ENCODE measurements at regions not wholly inside any gene's neighbourhood (a gene's known extent, or its start where the extent isn't known, plus 50 kb on each side); places are given as distances from the start of the nearest gene placed in this dataset.

- SMC1A ChIA-PET (ENCODE audit: uncharacterized antibody, unreplicated experiment) = interaction anchor here (0.8 to 1.9 kb wide), 8 partner anchors 10 to 131 kb away, joined by 3 to 4 read pairs (median 3); no protein-coding TSS in a partner anchor
- BruUV-seq (replicated peaks) = no TSS peak
- RAD21 ChIA-PET (ENCODE audit: unreplicated experiment) = interaction anchor here (0.6 kb wide), 1 partner anchor 51 kb away, joined by 3 read pairs; no protein-coding TSS in a partner anchor
- Histone ChIP-seq H3K27ac (ENCODE audit: control insufficient read depth, insufficient read depth) (no peak overlapping the region), H4K20me1 (ENCODE audit: control insufficient read depth, insufficient read depth) (no peaks in the 10 kb centered on the region), H3K9ac (ENCODE audit: control insufficient read depth, insufficient read depth, low read length) (no peak overlapping the region), H3K4me1 (ENCODE audit: control insufficient read depth, insufficient read depth, low read length) (no peaks in the 10 kb centered on the region), H2AFZ (ENCODE audit: control insufficient read depth, low read depth, low read length) (no peak overlapping the region), H3K36me3 (ENCODE audit: control insufficient read depth in 2 of 2, insufficient read depth in 2 of 2, low read length in 1 of 2) (no peaks in the 10 kb centered on the region), H3K79me2 (ENCODE audit: control insufficient read depth, insufficient read depth, low read length) (no peaks in the 10 kb centered on the region), H3K9me3 (replicated peaks; ENCODE audit: control insufficient read depth, insufficient read depth, low read length) (no peaks in the 10 kb centered on the region), H3K4me3 (no peak overlapping the region), H3K27me3 (replicated peaks in 1 of 2; ENCODE audit: control insufficient read depth in 2 of 2, insufficient read depth in 2 of 2, low read length in 1 of 2) (no peaks in the 10 kb centered on the region), H3K4me2 (ENCODE audit: control insufficient read depth, insufficient read depth) (no peak overlapping the region)
- peak; percentile 3 for DNase-seq (ENCODE audit: low read depth, low spot score)
- 29% methylated on average over 3 of the region's 3 CpGs for WGBS (ENCODE audit: insufficient coverage, insufficient replicate concordance, low lambda C conversion rate, missing lambda C conversion rate)
- intact Hi-C loops (cut with micrococcal nuclease; ENCODE audit: unreplicated experiment) = loop anchor here (5.0 to 10.0 kb wide), 2 partner anchors 143 to 281 kb away; no protein-coding TSS in a partner anchor
- ATAC-seq = peak; percentile 75
- in situ Hi-C loops (cut with MboI) = no loop called here
- POLR2A ChIA-PET = interaction anchor here (0.6 kb wide), 1 partner anchor 145 kb away, joined by 3 read pairs; no protein-coding TSS in a partner anchor
- FAIRE-seq = peak; percentile 52
- CTCF ChIA-PET = interaction anchor here (1.2 kb wide), 1 partner anchor 89 kb away, joined by 3 read pairs; no protein-coding TSS in a partner anchor
- TF ChIP-seq ZSCAN29 (IDR thresholded peaks at IDR 0.05) (no peak), MTA2 (IDR thresholded peaks at IDR 0.05; ENCODE audit: low read depth) (peak; percentile 98), CUX1 (IDR thresholded peaks at IDR 0.05; ENCODE audit: insufficient replicate concordance, low read depth, low read length) (no peak), HDGF (IDR thresholded peaks at IDR 0.05) (no peak), HCFC1 (IDR thresholded peaks at IDR 0.05; ENCODE audit: low read length) (no peak), CEBPZ (IDR thresholded peaks at IDR 0.05; ENCODE audit: low read depth, low read length) (no peak), KLF5 (IDR thresholded peaks at IDR 0.05; ENCODE audit: partially characterized antibody) (no peak), NFYB (IDR thresholded peaks at IDR 0.05; ENCODE audit: insufficient read depth, low read depth, low read length) (no peak), SP1 (IDR thresholded peaks at IDR 0.05; ENCODE audit: low read depth, low read length) (no peak), ZNF687 (IDR thresholded peaks at IDR 0.05) (no peak), IKZF2 (IDR thresholded peaks at IDR 0.05) (peak; percentile 72 to 74; a peak in 3 of 4 replicates), SMC3 (IDR thresholded peaks at IDR 0.05; ENCODE audit: borderline replicate concordance, low read length) (no peak)
Measured at GRCh38 chr6:91573826-91574416, 987.0 kb upstream of the MAP3K7 start.

All from GM12878 (cell line).